OCI-LY7 (cell line): ENCODE measurements at regions not wholly inside any gene's neighbourhood (a gene's known extent, or its start where the extent isn't known, plus 50 kb on each side); places are given as distances from the start of the nearest gene placed in this dataset.

Experiments
- EZH2phosphoT487 ChIP-seq: fragments of 200-600 bp; sonication (generic); IDR thresholded peaks from 2 replicates; pipeline ENCODE4 v1.6.1; 2018; ENCODE audit warnings: low read depth, borderline replicate concordance, mild to moderate bottlenecking, mixed run types, antibody characterized with exemption, low read length, moderate library complexity, mixed read lengths
- TF ChIP-seq, protein P1 (sequence below): fragments of 200-600 bp; sonication (generic); conservative IDR thresholded peaks from 2 replicates; pipeline ENCODE4 v1.5.1; 2014; ENCODE audit warnings: mild to moderate bottlenecking, antibody characterized with exemption, low read length, moderate library complexity, mixed read lengths

DNA sequence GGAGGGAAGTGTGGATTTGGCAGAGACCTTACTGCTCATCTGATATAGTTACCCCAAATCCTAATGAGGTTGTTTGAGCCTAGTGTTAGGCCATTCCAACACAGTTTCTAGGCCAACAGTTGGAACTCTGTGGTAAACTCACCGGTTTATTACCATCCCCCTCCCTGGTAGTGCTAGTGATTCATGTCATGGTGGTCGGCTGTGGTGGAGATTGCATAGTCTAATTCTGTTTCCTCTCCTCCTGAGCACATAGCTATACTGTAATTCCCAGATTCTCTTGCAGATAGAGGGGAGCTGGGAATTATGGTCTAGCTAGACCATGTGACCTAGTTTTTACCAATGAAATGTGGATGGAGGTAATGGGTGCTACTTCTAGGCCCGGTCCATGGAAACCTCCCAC is 123.7 kb upstream of the KIF26B start:
- TF ChIP-seq, protein P1, sequence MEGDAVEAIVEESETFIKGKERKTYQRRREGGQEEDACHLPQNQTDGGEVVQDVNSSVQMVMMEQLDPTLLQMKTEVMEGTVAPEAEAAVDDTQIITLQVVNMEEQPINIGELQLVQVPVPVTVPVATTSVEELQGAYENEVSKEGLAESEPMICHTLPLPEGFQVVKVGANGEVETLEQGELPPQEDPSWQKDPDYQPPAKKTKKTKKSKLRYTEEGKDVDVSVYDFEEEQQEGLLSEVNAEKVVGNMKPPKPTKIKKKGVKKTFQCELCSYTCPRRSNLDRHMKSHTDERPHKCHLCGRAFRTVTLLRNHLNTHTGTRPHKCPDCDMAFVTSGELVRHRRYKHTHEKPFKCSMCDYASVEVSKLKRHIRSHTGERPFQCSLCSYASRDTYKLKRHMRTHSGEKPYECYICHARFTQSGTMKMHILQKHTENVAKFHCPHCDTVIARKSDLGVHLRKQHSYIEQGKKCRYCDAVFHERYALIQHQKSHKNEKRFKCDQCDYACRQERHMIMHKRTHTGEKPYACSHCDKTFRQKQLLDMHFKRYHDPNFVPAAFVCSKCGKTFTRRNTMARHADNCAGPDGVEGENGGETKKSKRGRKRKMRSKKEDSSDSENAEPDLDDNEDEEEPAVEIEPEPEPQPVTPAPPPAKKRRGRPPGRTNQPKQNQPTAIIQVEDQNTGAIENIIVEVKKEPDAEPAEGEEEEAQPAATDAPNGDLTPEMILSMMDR: no peak
- TF ChIP-seq EZH2phosphoT487: no peak
